T-helper 17 cell (primary cell): ENCODE measurements at regions not wholly inside any gene's neighbourhood (a gene's known extent, or its start where the extent isn't known, plus 50 kb on each side); places are given as distances from the start of the nearest gene placed in this dataset.
"Not testable (repeated sequence)": the region's sequence is repeated elsewhere in the genome, so short reads cannot be mapped to it uniquely, and the experiment has no call there.

ENCODE experiments used
- ATAC-seq: fragments of 150-1000 bp; cut with Tn5 transposase; 2 replicates; pipeline ENCODE4 v1.10.0; 2021; ENCODE audit warnings: mild to moderate bottlenecking, moderate library complexity
- DNase-seq, 3 donors: peaks; one replicate each; pipeline versions ENCODE4 v3.0.0 to v3.0.0-alpha.2; 2020 to 2021
- H3K9me3 ChIP-seq: one replicate; pipeline ENCODE4 v1.7.0; 2013; ENCODE audit warnings: low read length, mild to moderate bottlenecking; ENCODE audit not compliant: control insufficient read depth, poor library complexity, severe bottlenecking
- H3K27ac Mint-ChIP-seq: one replicate; pipeline ENCODE4 v1.8.0; 2022; ENCODE audit warnings: mild to moderate bottlenecking, moderate library complexity, mixed read lengths
- H3K27me3 Mint-ChIP-seq: one replicate; pipeline ENCODE4 v1.8.0; 2022; ENCODE audit warnings: mixed read lengths
- H3K36me3 Mint-ChIP-seq: one replicate; pipeline ENCODE4 v1.8.0; 2022; ENCODE audit warnings: low read depth, mixed read lengths
- H3K4me1 Mint-ChIP-seq: one replicate; pipeline ENCODE4 v1.8.0; 2022; ENCODE audit warnings: mild to moderate bottlenecking, mixed read lengths
- H3K4me3 Mint-ChIP-seq: one replicate; pipeline ENCODE4 v1.8.0; 2022; ENCODE audit warnings: mild to moderate bottlenecking, moderate library complexity, mixed read lengths

GRCh38 chr9:67403739-67404138 lies 411.4 kb upstream of the SPATA31A3 start:
- H3K4me3 Mint-ChIP-seq, H3K4me1 Mint-ChIP-seq, H3K27ac Mint-ChIP-seq, H3K36me3 Mint-ChIP-seq, ATAC-seq, DNase-seq, H3K9me3 ChIP-seq, H3K27me3 Mint-ChIP-seq: not testable (repeated sequence)

GRCh38 chr9:67397731-67398130 lies 405.4 kb upstream of the SPATA31A3 start:
- ATAC-seq, H3K4me1 Mint-ChIP-seq, H3K9me3 ChIP-seq, H3K4me3 Mint-ChIP-seq, DNase-seq, H3K27me3 Mint-ChIP-seq, H3K36me3 Mint-ChIP-seq, H3K27ac Mint-ChIP-seq: not testable (repeated sequence)

- not testable (repeated sequence) for H3K4me1 Mint-ChIP-seq, ATAC-seq, H3K36me3 Mint-ChIP-seq, H3K27me3 Mint-ChIP-seq, DNase-seq, H3K27ac Mint-ChIP-seq, H3K4me3 Mint-ChIP-seq, H3K9me3 ChIP-seq
These were observed 402.4 kb upstream of the SPATA31A3 start for GRCh38 chr9:67394782-67395181.

GRCh38 chr9:67394038-67394437 lies 401.7 kb upstream of the SPATA31A3 start:
- not testable (repeated sequence) for H3K4me3 Mint-ChIP-seq, ATAC-seq, H3K27me3 Mint-ChIP-seq, H3K9me3 ChIP-seq, H3K27ac Mint-ChIP-seq, H3K36me3 Mint-ChIP-seq, DNase-seq, H3K4me1 Mint-ChIP-seq

GRCh38 chr9:67369664-67370063 lies 377.3 kb upstream of the SPATA31A3 start:
- not testable (repeated sequence) for ATAC-seq, H3K27me3 Mint-ChIP-seq, H3K9me3 ChIP-seq, H3K4me1 Mint-ChIP-seq, H3K4me3 Mint-ChIP-seq, DNase-seq, H3K27ac Mint-ChIP-seq, H3K36me3 Mint-ChIP-seq

GRCh38 chr9:67362325-67362724 lies 370.0 kb upstream of the SPATA31A3 start:
- not testable (repeated sequence) for ATAC-seq, H3K27ac Mint-ChIP-seq, H3K4me3 Mint-ChIP-seq, H3K9me3 ChIP-seq, H3K36me3 Mint-ChIP-seq, H3K4me1 Mint-ChIP-seq, DNase-seq, H3K27me3 Mint-ChIP-seq

- not testable (repeated sequence) for H3K4me1 Mint-ChIP-seq, H3K36me3 Mint-ChIP-seq, H3K27me3 Mint-ChIP-seq, ATAC-seq, H3K9me3 ChIP-seq, DNase-seq, H3K27ac Mint-ChIP-seq, H3K4me3 Mint-ChIP-seq
These were observed 361.6 kb upstream of the SPATA31A3 start for GRCh38 chr9:67353961-67354360.

GRCh38 chr9:67349424-67349759 lies 357.0 kb upstream of the SPATA31A3 start:
- not testable (repeated sequence) for H3K27me3 Mint-ChIP-seq, H3K9me3 ChIP-seq, H3K4me1 Mint-ChIP-seq, H3K36me3 Mint-ChIP-seq, H3K27ac Mint-ChIP-seq, DNase-seq, ATAC-seq, H3K4me3 Mint-ChIP-seq

GRCh38 chr9:67348562-67349423 lies 356.4 kb upstream of the SPATA31A3 start:
- not testable (repeated sequence) for H3K27ac Mint-ChIP-seq, DNase-seq, ATAC-seq, H3K4me1 Mint-ChIP-seq, H3K9me3 ChIP-seq, H3K4me3 Mint-ChIP-seq, H3K27me3 Mint-ChIP-seq, H3K36me3 Mint-ChIP-seq

GRCh38 chr9:67348094-67348493 lies 355.7 kb upstream of the SPATA31A3 start:
- not testable (repeated sequence) for H3K4me3 Mint-ChIP-seq, DNase-seq, H3K27ac Mint-ChIP-seq, ATAC-seq, H3K9me3 ChIP-seq, H3K27me3 Mint-ChIP-seq, H3K4me1 Mint-ChIP-seq, H3K36me3 Mint-ChIP-seq

GRCh38 chr9:67339216-67339615 lies 346.9 kb upstream of the SPATA31A3 start:
- not testable (repeated sequence) for H3K4me3 Mint-ChIP-seq, H3K36me3 Mint-ChIP-seq, H3K4me1 Mint-ChIP-seq, H3K9me3 ChIP-seq, H3K27ac Mint-ChIP-seq, DNase-seq, H3K27me3 Mint-ChIP-seq, ATAC-seq

GRCh38 chr9:67338201-67338600 lies 345.9 kb upstream of the SPATA31A3 start:
- H3K4me3 Mint-ChIP-seq, H3K4me1 Mint-ChIP-seq, DNase-seq, ATAC-seq, H3K9me3 ChIP-seq, H3K36me3 Mint-ChIP-seq, H3K27ac Mint-ChIP-seq, H3K27me3 Mint-ChIP-seq: not testable (repeated sequence)

GRCh38 chr9:67334727-67335572 lies 342.6 kb upstream of the SPATA31A3 start:
- H3K27me3 Mint-ChIP-seq, H3K4me3 Mint-ChIP-seq, H3K27ac Mint-ChIP-seq, H3K9me3 ChIP-seq, H3K36me3 Mint-ChIP-seq, ATAC-seq, DNase-seq, H3K4me1 Mint-ChIP-seq: not testable (repeated sequence)
